ENCODE measurements at regions not wholly inside any gene's neighbourhood (a gene's known extent, or its start where the extent isn't known, plus 50 kb on each side); places are given as distances from the start of the nearest gene placed in this dataset.
"Not testable (repeated sequence)": the region's sequence is repeated elsewhere in the genome, so short reads cannot be mapped to it uniquely, and the experiment has no call there.

DNA sequence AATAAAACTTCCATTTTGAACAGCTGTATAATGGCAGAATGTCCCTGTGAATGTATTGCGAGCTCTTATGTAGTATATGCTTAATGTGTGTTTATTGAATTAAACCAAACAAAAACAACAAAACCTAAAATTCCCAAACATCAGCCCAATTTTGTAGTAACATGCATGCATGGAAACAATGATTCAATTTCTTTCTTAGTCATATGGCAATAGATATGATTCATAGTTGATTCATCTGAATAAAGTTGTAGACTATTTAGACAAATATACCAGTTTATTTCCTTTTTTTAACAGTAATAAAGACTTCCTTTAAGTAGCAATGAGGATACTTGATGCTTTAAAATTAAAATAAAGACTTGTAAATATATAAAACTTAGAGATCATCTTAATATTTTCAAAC is 670.6 kb downstream of the CD109 start:
- no peak for DNase-seq

DNA sequence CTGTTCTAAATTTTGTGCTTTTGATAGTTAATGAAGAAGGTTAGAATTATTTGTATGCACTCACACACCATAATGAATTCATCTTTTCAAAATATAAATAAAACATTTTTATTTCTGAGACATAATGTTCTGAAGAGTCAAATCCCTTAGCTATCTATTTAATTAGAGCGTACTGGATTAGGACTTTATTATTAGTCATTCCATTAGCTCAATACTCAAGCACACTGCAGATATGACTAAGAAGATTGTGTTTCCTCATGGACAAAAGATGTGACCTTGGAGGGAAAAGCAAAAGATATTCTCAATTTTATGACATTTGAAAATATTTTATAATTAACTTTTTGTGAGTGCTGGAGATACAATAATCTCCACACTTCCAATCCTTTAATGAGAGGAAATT is 666.4 kb downstream of the CD109 start:
- no peak for DNase-seq

DNA sequence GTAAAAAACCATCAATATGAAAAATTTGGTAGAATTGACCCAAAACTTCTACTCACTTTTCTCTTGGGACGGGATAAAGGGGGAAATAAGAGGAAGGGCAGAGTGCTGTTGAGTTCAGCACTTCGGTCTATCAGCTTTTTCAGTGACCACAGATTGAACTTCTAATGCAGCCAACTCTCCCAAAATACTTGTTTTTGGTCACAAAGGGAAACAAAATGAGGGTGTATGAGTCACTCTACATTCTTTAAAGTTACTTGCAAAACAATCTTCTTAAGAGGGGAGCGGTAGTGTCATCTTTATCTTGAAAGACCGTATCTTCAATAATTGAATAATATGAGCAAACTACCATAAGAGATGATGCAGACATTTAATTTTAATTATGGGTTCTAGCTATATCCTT is 661.3 kb downstream of the CD109 start:
- no peak for DNase-seq

DNA sequence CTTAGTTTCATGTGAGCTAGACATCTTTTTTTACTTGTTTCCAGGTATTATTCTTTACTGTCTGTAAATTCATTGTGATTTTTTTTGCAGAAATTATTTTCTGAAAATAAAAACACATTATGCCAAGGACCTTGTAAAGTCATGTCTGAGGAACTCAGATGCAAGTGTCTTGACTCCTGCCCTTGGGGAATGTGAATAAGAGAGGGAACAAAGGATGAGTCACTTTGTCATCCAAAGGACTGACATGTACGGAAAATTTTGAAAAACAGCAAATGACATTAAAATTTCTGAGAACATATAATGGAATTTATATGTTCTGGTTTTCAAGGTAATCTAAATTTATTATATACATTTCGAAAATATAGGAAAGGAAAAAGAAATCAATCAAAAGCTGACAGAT is 660.4 kb downstream of the CD109 start:
- no peak for DNase-seq

DNA sequence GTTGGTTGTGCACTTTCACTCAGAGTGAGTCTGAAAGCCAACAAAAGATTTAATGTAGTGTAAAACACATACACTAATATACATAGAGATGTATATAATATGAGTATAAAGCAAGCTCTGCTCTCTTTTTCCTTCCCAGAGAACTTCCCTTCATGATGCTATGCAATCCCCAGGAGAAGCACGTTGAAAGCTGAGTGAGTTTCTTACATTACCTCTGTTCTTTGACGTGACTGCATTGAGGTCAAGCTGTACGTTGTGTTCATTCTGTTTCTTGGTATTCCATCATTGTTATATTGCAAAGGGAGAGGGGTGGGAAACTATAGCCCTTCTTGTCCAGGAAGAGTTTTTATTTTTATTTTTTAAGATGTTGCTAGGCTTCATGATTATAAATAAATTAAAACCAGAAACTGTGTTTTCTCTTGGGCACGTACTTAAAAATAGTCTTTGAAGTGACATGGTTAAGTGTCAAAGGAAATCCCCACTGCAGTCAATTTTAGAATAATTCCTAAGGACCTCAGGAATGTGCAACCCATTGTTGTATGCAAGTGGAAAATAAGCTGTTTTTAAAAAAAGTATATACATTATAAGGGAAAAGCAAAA is 651.0 kb downstream of the CD109 start:
- no peak for DNase-seq

DNA sequence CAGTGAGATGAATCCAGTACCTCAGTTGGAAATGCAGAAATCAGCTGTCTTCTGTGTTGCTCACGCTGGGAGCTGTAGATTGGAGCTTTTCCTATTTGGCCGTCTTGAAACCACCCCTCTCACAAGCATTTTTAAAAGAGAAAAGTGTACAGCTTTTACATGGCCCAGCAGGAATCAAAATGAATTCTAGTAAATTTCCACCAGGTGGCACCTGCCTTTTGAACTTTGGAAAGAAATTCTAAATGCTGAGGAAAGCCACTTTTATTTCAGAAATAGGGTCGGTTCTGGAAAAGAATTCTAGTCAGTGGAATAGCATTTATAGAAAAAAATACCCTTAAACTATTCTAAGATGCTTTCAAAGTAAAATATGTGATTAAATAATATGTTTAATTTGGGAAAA is 647.8 kb downstream of the CD109 start:
- DNase-seq, result no peak

DNA sequence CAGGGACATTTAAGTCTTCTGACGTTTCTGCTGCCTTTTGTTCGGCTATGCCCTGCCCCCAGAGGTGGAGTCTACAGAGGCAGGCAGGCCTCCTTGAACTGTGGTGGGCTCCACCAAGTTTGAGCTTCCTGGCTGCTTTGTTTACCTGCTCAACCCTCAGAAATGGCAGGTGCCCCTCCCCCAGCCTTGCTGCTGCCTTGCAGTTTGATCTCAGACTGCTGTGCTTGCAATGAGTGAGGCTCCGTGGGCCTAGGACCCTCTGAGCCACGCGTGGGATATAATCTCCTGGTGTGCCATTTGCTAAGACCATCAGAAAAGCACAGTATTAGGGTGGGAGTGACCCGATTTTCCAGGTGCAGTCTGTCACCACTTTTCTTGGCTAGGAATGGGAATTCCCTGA is 647.3 kb downstream of the CD109 start:
- DNase-seq, result not testable (repeated sequence)

DNA sequence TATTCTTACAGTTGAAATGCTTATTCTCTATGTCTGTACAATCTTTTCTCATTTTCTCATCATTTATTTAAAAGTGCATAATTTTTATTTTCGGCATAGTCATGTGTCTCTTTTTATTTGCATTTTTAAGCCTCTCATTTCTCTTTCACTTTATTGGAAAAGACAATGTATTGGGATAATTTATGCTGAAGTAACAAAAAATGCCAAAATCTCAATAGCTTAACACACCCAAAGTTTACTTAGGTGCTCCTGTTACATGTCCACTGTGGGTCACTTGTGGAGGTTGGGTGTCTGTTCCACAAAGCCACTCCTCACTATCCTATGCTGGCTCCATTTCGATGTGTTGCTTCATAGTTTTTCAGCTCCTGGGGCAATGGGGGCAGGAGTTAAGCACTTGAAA is 638.7 kb downstream of the CD109 start:
- no peak for DNase-seq

DNA sequence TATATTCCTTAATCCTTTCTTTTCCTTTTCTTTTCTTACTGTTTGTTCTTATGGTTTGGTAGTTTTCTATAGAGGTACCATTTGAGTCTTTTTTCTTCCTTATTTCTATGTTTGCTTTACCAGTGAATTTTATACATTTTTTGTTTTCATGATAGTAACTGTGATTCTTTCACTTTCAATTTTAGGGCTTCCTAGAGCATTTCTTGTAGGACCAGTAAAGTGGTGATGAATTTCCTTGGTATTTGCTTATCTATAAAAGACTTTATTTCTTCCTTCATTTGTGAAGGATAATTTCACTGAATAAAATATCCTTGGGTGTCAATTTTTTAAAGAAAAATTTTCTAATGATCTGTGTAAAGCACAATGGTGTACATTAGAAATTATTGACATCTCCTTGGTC is 637.4 kb downstream of the CD109 start:
- no peak for DNase-seq

DNA sequence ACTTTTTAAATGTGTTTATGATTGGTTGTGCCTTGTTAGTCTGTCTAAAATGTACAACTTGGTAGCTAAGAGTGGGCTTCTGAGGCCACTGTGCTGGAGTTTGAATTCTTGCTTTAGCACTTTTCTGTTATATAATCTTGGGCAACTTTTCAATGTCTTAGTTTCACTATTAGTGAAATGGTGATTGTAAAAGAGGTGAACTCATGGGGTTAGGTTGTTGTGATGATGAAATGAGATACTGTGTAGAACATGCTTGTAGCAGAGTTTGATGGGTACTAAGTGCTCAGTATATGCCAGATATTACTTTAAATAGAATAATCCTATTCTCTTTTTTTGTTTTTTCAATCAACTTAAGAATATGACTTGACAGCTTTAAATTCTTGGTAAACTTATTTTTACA is 624.7 kb downstream of the CD109 start:
- no peak for DNase-seq

DNA sequence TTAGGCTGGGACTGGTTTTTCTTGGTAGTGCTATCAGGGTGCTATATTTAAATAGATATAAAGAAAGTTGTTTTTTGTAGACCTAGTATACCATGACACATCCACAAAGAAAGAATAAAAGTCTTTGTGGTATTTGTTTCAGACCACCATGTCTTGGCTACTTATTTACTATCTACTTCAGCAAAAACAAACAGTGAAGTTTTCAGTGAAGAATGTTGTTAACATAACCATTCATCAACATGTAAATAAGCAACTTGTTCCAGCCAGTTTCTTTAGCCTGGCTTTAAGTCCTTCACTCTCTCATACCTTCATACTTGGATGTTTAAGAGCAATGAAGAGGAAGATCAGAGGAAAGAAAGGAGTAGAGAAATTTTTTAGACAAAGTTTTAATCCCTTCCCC is 624.1 kb downstream of the CD109 start:
- no peak for DNase-seq

DNA sequence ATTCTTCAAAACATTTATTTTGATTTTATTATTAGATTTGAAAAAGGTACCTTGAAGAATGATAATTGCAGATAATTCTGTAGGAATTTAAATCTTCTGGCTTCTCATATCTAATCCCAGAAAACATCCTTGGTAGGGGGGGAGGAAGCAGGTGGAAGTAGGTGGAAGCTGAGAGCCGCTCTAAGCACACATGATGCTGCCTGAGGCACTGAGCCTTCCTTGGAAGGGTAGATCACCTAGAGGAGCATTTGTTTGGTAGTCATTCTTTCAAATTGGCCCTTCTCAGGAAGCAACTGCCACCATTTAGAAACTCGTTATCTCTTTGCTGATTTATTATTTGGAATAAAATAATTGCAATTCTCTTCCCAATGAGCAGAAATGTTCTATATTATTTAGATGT is 623.3 kb downstream of the CD109 start:
- no peak for DNase-seq

DNA sequence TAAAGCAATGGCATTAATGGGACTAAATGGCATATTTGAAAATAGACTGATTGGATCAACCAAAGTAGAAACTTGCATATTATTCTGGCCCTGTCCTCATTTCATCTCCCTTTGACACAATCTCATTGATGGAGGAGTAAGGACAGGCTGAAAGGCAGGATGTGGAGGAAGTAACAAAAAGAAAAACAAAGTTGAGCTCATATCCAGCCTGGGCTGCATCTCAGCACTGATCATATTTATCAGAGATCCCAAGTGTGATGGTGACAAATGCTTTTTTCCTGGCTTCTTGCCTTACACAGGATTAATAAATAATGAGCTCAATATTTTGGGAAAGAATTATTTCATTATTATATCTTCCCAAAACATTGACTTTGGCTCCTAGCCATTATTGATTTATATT is 622.7 kb downstream of the CD109 start:
- no peak for DNase-seq

DNA sequence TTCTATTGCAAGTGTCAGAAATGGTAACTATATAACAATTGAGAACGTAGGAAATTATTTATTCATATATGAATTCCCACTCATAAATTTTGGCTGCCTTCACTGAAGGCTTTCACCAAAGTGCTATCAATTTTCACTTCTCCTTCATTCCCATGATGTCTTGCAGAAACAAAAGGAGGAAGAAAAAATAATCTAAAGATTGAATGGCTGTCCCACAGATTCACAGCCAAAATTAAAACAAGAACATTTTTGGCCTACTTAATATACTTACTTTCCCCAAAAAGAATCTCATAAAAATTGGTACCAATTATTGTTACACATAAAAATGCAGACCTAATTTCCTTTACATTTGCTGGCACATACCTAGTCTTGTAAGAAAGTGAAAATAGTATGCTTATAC is 616.1 kb downstream of the CD109 start:
- DNase-seq, result no peak

DNA sequence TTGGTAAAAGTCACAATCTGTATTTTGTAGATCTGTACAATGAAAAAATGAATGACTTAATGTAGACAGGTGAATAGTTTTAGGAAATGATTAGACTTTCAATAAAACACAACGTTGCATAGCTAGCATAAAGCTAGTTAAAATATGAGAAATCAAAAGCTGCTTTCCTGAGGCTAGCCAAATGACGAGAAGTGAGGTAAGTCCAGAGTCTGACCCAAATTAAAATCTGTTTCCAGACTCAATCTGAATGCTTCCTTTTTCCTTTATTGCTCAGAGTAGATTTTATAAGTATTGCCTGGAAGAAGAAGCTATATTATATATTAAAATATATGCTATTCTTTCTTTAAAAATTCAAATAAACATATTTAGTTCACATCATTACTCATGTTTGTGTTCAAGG is 615.4 kb downstream of the CD109 start:
- no peak for DNase-seq

DNA sequence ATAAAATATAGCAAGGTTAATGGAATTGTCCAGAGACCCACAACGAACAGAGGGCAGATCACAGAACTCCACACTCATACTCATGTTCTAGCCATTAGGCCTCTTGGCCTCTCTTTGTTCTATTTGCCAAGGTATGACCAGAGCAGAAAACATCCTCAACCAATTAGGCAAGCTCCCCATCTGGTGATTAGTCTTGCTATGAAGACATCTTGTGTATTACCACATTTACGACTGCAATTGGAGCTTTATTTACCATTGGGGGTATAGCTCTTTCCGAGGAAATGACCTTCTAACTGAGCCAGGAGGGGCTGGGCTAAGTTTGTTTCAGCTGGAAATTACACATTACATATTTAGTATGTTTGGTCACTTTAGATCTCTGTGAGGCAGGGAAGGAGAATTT is 593.9 kb downstream of the CD109 start:
- DNase-seq, result no peak

DNA sequence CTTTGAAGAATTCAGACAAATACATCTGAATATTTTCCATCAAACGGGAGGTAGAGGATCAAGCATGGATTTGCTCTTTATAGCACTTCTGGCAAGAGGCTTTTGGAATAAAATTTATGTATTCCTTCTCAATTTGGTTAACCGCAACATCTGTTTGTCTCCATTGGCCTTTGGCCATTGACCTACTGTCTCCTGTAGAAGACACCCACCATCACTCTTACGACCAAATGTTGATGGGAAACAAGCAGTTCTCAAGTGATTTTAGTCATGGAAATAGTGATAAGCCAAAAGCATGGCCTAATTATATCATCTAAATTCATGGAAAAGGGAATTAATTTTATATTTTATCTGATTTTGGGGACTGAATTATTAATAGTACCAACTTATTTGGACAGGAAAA is 591.9 kb downstream of the CD109 start:
- DNase-seq, result no peak

DNA sequence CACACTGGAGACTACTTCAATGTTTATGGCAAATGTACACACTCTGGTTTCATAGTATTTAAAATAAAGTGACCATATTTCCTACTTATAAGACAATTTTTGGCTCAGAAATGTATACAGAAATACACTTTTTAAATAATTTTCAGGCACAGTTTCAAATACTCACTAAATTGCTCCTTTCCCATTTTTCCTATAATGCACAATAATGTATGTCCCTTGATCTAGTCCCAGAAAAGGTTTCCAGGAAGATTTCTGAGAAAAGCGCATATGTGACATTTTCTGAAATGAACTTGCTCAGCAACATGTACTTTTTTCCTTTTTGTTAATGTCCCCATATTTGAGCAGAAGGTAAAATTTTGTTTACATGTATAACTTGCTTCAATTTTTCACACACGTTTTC is 591.4 kb downstream of the CD109 start:
- no peak for DNase-seq

DNA sequence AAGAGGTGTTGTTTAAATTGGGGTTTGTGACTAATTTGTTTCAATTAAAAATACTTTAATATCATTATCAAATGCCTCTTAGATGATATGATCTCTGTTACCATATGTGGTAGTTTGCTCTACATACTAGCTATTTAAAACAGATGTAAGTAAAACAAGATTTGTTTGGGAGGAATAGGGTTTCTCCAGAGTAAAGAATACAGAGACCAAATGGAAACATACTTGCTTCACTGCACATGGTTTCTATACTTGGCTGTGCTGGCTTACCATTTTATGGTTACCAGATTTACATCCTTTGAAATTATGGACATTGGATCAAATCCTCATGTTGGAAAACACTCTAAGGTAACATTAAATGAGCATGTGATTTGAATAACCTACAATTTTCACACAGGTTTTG is 588.3 kb downstream of the CD109 start:
- no peak for DNase-seq

DNA sequence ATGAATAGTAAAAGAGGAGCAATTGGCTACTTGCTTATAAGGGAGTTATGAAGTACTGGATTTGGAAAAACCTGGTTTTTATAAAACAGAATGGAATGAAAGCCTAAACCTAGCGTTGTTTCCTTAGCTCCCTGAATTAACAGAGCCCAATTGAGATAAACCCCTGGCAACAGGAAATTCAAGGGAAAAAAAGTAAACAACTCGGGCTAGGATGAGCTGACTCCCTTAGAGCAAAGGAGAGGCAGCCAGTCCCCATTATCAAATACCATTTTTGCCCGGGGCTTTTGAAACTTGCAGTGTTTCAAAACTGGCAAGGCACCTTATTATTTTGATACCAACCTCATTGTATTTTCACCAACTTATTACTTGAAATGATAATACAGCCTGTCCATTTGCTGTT is 587.5 kb downstream of the CD109 start:
- no peak for DNase-seq

DNA sequence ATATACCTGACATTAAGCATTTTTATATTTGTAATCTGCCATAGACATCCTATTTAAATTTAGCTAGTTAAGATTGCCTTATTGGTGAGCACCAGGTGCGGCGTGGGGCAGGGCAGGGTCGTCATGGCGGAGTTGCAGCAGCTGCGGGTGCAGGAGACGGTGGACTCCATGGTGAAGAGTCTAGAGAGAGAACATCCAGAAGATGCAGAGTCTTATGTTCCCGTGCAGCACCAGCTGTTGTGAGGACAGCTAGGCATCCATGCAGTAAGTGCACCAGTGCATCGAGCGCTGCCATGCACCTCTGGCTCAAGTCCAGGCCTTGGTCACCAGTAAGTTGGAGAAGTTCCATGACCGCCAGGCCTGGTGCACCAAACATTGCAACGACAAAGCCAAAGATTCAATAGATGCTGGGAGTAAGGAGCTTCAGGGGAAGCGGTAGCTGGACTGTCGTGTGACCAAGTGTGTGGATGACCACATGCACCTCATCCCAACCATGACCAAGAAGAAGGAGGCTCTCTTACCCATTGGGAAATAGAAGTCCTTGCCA is 586.2 kb downstream of the CD109 start:
- DNase-seq, result no peak

DNA sequence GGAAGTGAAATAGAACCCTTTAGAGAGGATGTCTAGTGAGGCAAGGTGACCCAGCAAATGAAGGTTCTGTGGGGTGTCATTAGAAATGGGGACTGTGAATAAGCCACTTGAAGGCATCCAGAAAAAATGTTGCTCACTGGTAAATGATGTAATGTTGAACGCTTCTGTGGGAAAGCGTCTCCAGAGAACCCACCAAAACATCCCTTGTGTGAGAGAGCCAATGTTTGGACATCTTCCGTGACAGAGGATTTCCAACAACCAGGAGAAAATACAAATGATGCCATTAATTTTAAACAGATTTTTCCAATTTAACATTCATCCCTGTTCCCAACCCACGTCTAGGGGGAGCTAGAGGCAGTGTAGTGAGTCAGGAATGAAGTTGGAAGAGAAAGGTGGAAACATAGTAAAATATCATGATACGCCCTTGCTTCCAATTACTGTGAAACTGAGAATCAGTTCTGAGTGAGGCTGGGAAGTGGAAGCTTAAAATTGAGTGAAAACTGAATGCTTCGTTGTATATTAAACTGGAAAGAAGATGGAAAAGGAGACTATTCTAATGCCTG is 584.2 kb downstream of the CD109 start:
- no peak for DNase-seq

DNA sequence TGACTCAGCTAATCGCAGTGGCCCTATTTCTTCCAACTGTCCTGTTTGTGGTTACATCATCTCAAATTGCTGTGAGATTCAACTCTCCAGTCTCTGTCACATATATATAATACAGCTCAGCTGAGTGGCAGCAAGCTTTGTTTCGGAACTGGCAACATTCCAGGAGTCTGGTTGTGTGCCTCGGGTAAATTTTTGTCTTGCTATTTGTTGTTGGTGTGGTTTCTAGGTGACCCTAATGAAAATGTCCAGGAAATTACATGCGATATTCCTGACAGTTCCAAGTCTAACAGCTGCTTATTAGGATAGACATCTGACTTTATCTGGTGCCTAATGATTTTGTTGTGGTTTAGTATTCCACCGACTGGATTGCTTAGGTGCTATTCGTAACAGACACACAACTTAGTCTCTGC is 581.8 kb downstream of the CD109 start:
- no peak for DNase-seq

DNA sequence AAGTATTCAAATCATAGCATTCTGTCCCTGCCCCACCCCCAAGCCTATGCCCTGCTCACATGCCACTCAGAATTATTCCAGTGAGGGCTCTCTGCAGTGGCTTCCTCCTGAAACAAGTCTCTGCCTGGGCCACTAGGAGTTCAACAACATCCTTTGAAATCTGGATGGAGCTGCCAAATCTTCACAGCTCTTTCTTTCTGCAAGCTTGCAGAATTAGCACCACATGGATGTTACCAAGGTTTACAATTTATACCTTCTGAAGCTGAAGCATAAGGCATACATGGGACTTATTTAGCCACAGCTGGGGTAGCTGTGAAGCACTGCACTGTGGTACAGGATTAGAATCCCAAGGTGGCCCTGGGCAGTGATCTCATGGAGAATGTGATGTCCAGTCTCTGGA is 577.5 kb downstream of the CD109 start:
- no peak for DNase-seq

DNA sequence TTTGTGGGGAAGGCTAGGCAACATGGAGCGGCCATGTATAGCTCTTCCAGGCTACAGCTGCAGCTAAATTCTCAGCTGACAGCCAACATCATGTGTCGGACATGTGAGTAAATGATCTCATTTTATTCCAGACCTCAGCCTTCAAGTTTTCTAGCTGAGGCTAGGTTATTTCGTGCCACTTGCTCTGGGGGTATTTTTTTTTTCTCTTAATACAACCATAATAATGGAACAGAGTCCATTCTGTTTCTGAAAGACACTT is 573.5 kb downstream of the CD109 start:
- DNase-seq, result no peak

All from inflammatory macrophage treated with lipopolysaccharide for 1 hour (primary cell).